Stomach (tissue), 8 donors: ENCODE measurements at regions not wholly inside any gene's neighbourhood (a gene's known extent, or its start where the extent isn't known, plus 50 kb on each side); places are given as distances from the start of the nearest gene placed in this dataset.

ENCODE experiments used
- DNase-seq, 2 donors: peaks; one replicate each; pipeline versions ENCODE4 v3.0.0 to v3.0.0-alpha.2; 2013 to 2019
- H3K27ac ChIP-seq, 5 donors: fragments of 200-600 bp in 4 of 5; sonication (generic) in 4 of 5; one replicate each; pipeline ENCODE4 v1.5.1; 2013 to 2019; ENCODE audit warnings: mild to moderate bottlenecking in 1 of 5, moderate library complexity in 1 of 5
- H3K27me3 ChIP-seq, 3 donors: fragments of 200-600 bp; sonication (generic); one replicate each; pipeline ENCODE4 v1.5.1; 2017 to 2019; ENCODE audit warnings: mixed run types in 1 of 3
- H3K36me3 ChIP-seq, 4 donors: fragments of 200-600 bp; sonication (generic); 1 replicate in 3 of 4; 2 replicates in 1 of 4; pipeline ENCODE4 v1.5.1; 2016 to 2019
- H3K4me1 ChIP-seq, 4 donors: fragments of 200-600 bp; sonication (generic); one replicate each; pipeline ENCODE4 v1.5.1; 2016 to 2019
- H3K4me3 ChIP-seq, 4 donors: fragments of 200-600 bp; sonication (generic) in 3 of 4; one replicate each; pipeline ENCODE4 v1.5.1; 2016 to 2019; ENCODE audit warnings: mild to moderate bottlenecking in 1 of 4
- H3K9me3 ChIP-seq, 4 donors: fragments of 200-600 bp; sonication (generic); one replicate each; pipeline ENCODE4 v1.5.1; 2016 to 2019
- EP300 ChIP-seq: sonication (generic); formaldehyde crosslinking; IDR thresholded peaks from one replicate; pipeline ENCODE4 v1.6.1; 2017; ENCODE audit warnings: antibody characterized with exemption
- POLR2A ChIP-seq, 4 donors: fragments of 450-650 bp; IDR thresholded peaks; one replicate each; pipeline ENCODE4 v1.6.1; 2016; ENCODE audit warnings: antibody characterized with exemption in 4 of 4, control low read depth in 2 of 4, mild to moderate bottlenecking in 1 of 4, moderate library complexity in 1 of 4
- POLR2AphosphoS5 ChIP-seq, 3 donors: sonication (generic); formaldehyde crosslinking; IDR thresholded peaks; one replicate each; pipeline ENCODE4 v1.6.1; 2016; ENCODE audit warnings: antibody characterized with exemption in 3 of 3
- WGBS, 5 donors: extraction: QIAGEN DNeasy Blood & Tissue Kit in 3 of 5; methylation state at CpG; one replicate each; pipeline versions ENCODE4 v1.1.5 to v1.1.7; 2013 to 2018; 5-methylcytosine and 5-hydroxymethylcytosine counted together
- intact Hi-C: fragments of 100-400 bp; cut with DNase I; formaldehyde crosslinking; loops from one replicate; pipeline ENCODE4 v1.15.1; 2023; ENCODE audit warnings: low total_unique reads
- TF ChIP-seq, protein P1 (sequence below), 7 experiments: fragments of 450-650 bp in 4 of 7; fragments of 200-600 bp in 3 of 7; sonication (generic) in 3 of 7; IDR thresholded peaks; one replicate each; pipeline ENCODE4 v1.5.1; 2016 to 2019; ENCODE audit warnings: antibody characterized with exemption in 7 of 7, control low read depth in 2 of 7, mild to moderate bottlenecking in 1 of 7
- donor health status: healthy with polysubstance abuse.
- donor health status: Bipolar disorder and iron deficiency.
- donor health status: healthy.

DNA sequence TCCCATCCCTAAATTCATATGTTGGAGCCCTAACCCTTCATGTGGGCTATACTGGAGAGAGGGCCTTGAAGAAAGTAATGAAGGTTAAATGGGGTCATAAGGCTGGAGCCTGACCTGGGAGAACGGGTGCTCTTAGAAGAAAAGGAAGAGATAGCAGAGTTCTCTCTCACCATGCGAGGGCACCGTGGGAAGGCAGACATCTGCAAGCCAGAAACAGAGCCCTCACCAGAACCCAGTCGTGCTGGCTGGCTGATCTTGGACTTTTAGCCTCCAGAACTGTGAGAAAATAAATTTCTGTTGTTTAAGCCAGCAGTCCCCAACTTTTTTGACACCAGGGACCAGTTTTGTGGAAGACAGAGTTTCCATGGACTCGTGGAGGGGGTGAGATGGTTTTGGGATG lies 149.3 kb downstream of the ATP23 start:
- Histone ChIP-seq H3K36me3 (no peaks in the 10 kb centered on the region), H3K27me3 (peaks cover 0 to 3% (median 0%) of the 10 kb centered on the region in 3 donors), H3K9me3 (no peaks in the 10 kb centered on the region), H3K4me3 (no peak overlapping the region), H3K27ac (no peak overlapping the region), H3K4me1 (no peaks in the 10 kb centered on the region)
- intact Hi-C loops, result no loop called here
- no peak for DNase-seq
- WGBS, 5 donors, result 65 to 80% (median 71%) methylated on average over 5 of the region's 5 CpGs
- TF ChIP-seq, protein P1, sequence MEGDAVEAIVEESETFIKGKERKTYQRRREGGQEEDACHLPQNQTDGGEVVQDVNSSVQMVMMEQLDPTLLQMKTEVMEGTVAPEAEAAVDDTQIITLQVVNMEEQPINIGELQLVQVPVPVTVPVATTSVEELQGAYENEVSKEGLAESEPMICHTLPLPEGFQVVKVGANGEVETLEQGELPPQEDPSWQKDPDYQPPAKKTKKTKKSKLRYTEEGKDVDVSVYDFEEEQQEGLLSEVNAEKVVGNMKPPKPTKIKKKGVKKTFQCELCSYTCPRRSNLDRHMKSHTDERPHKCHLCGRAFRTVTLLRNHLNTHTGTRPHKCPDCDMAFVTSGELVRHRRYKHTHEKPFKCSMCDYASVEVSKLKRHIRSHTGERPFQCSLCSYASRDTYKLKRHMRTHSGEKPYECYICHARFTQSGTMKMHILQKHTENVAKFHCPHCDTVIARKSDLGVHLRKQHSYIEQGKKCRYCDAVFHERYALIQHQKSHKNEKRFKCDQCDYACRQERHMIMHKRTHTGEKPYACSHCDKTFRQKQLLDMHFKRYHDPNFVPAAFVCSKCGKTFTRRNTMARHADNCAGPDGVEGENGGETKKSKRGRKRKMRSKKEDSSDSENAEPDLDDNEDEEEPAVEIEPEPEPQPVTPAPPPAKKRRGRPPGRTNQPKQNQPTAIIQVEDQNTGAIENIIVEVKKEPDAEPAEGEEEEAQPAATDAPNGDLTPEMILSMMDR (IDR thresholded peaks at IDR 0.05), result no peak
- TF ChIP-seq POLR2A (IDR thresholded peaks at IDR 0.05) (no peak), POLR2AphosphoS5 (IDR thresholded peaks at IDR 0.05) (no peak), EP300 (no peak)

DNA sequence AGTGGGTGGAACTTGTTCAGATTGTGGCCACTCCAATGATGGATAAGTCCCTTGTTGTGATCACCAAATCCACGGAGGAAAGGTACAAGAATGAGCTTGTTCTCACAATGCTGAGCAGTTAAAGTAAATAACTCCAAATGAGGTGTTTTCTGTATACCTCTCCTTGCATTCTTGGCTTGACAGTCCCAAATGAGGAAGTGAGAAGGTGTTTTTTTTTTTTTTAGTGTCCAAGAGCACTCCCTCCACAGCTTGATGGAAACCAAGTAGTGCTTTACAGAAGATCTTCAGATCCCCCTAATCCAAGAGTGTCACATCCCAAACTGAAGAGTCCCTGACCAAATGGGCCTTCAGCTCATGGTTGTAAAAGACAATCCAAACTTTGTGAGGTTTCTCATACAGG lies 153.6 kb downstream of the ATP23 start:
- 68 to 85% (median 77%) methylated on average over 1 of the region's 1 CpG for WGBS, 5 donors
- H3K4me3 ChIP-seq, result no peak overlapping the region
- H3K9me3 ChIP-seq, result no peaks in the 10 kb centered on the region
- no peak for DNase-seq
- no peaks in the 10 kb centered on the region for H3K27me3 ChIP-seq
- H3K36me3 ChIP-seq, result no peaks in the 10 kb centered on the region
- H3K4me1 ChIP-seq, result no peaks in the 10 kb centered on the region
- intact Hi-C loops, result no loop called here
- TF ChIP-seq POLR2A (IDR thresholded peaks at IDR 0.05), result no peak
- TF ChIP-seq EP300, result no peak
- TF ChIP-seq, protein P1 (IDR thresholded peaks at IDR 0.05), result no peak
- TF ChIP-seq POLR2AphosphoS5 (IDR thresholded peaks at IDR 0.05), result no peak
- no peak overlapping the region for H3K27ac ChIP-seq

GRCh38 chr12:58097741-58098140 lies 156.4 kb downstream of the ATP23 start:
- intact Hi-C loops, result no loop called here
- H3K36me3 ChIP-seq, result no peaks in the 10 kb centered on the region
- no peak overlapping the region for H3K4me3 ChIP-seq
- no peaks in the 10 kb centered on the region for H3K4me1 ChIP-seq
- TF ChIP-seq EP300 (no peak), POLR2A (IDR thresholded peaks at IDR 0.05) (no peak), POLR2AphosphoS5 (IDR thresholded peaks at IDR 0.05) (no peak)
- TF ChIP-seq, protein P1 (IDR thresholded peaks at IDR 0.05), result no peak
- H3K9me3 ChIP-seq, result peaks cover 0 to 9% (median 4%) of the 10 kb centered on the region in 4 donors
- 72 to 93% (median 82%) methylated on average over 3 of the region's 3 CpGs for WGBS, 5 donors
- no peaks in the 10 kb centered on the region for H3K27me3 ChIP-seq
- no peak for DNase-seq
- H3K27ac ChIP-seq, result no peak overlapping the region

- Histone ChIP-seq H3K4me1 (no peaks in the 10 kb centered on the region), H3K9me3 (peaks cover 0 to 9% (median 4%) of the 10 kb centered on the region in 4 donors), H3K4me3 (no peak overlapping the region), H3K36me3 (no peaks in the 10 kb centered on the region), H3K27ac (no peak overlapping the region), H3K27me3 (no peaks in the 10 kb centered on the region)
- TF ChIP-seq POLR2AphosphoS5 (IDR thresholded peaks at IDR 0.05), result no peak
- TF ChIP-seq POLR2A (IDR thresholded peaks at IDR 0.05), result no peak
- TF ChIP-seq, protein P1 (IDR thresholded peaks at IDR 0.05), result no peak
- TF ChIP-seq EP300, result no peak
- intact Hi-C loops, result no loop called here
- 69 to 77% (median 75%) methylated on average over 4 of the region's 4 CpGs for WGBS, 5 donors
- no peak for DNase-seq
Observed at GRCh38 chr12:58099476-58099875, 158.1 kb downstream of the ATP23 start.
